Uterus (tissue), 3 donors: ENCODE measurements at regions not wholly inside any gene's neighbourhood (a gene's known extent, or its start where the extent isn't known, plus 50 kb on each side); places are given as distances from the start of the nearest gene placed in this dataset.

ENCODE experiments used
- DNase-seq, 2 donors: peaks; one replicate each; pipeline ENCODE4 v3.0.0-alpha.2; 2019 to 2020
- H3K27ac ChIP-seq, 2 donors: fragments of 200-600 bp; sonication (generic); 1 replicate in 1 of 2; 2 replicates in 1 of 2; pipeline ENCODE4 v1.5.1; 2016 to 2018
- H3K27me3 ChIP-seq, 2 donors: fragments of 200-600 bp; sonication (generic); one replicate each; pipeline ENCODE4 v1.5.1; 2018 to 2019; ENCODE audit warnings: control low read depth in 1 of 2
- H3K36me3 ChIP-seq, 2 donors: fragments of 200-600 bp; sonication (generic); one replicate each; pipeline ENCODE4 v1.5.1; 2019; ENCODE audit warnings: control low read depth in 1 of 2
- H3K4me1 ChIP-seq, 2 donors: fragments of 200-600 bp; sonication (generic); one replicate each; pipeline ENCODE4 v1.5.1; 2018 to 2019; ENCODE audit warnings: control low read depth in 1 of 2
- H3K4me3 ChIP-seq, 2 donors: fragments of 200-600 bp; sonication (generic); 1 replicate in 1 of 2; 2 replicates in 1 of 2; pipeline ENCODE4 v1.5.1; 2018 to 2019; ENCODE audit warnings: mild to moderate bottlenecking in 1 of 2
- H3K9me3 ChIP-seq, 2 donors: fragments of 200-600 bp; sonication (generic); one replicate each; pipeline ENCODE4 v1.5.1; 2019; ENCODE audit warnings: control low read depth in 1 of 2
- POLR2A ChIP-seq, 2 donors: fragments of 450-650 bp; IDR thresholded peaks; one replicate each; pipeline ENCODE4 v1.6.1; 2016; ENCODE audit warnings: antibody characterized with exemption in 2 of 2, mild to moderate bottlenecking in 1 of 2, moderate library complexity in 1 of 2
- intact Hi-C: fragments of 100-400 bp; cut with DNase I; formaldehyde crosslinking; loops from one replicate; pipeline ENCODE4 v1.15.1; 2023; ENCODE audit warnings: low total_unique reads
- TF ChIP-seq, protein P1 (sequence below), 4 experiments: fragments of 200-600 bp in 2 of 4; fragments of 450-650 bp in 2 of 4; sonication (generic) in 2 of 4; IDR thresholded peaks; one replicate each; pipeline ENCODE4 v1.5.1; 2016 to 2019; ENCODE audit warnings: antibody characterized with exemption in 4 of 4, mild to moderate bottlenecking in 2 of 4, moderate library complexity in 1 of 4
- donor health status: DM: yes; HTN: yes; CAD: no.

GRCh38 chr3:154971341-154971740, 108.8 kb upstream of the MME start:
- intact Hi-C loops, result no loop called here
- Histone ChIP-seq H3K9me3 (no peaks in the 10 kb centered on the region), H3K36me3 (no peaks in the 10 kb centered on the region), H3K4me1 (no peaks in the 10 kb centered on the region), H3K27me3 (no peaks in the 10 kb centered on the region), H3K4me3 (no peak overlapping the region), H3K27ac (no peak overlapping the region)
- DNase-seq, result no peak
- no peak for TF ChIP-seq POLR2A (IDR thresholded peaks at IDR 0.05)
- TF ChIP-seq, protein P1, sequence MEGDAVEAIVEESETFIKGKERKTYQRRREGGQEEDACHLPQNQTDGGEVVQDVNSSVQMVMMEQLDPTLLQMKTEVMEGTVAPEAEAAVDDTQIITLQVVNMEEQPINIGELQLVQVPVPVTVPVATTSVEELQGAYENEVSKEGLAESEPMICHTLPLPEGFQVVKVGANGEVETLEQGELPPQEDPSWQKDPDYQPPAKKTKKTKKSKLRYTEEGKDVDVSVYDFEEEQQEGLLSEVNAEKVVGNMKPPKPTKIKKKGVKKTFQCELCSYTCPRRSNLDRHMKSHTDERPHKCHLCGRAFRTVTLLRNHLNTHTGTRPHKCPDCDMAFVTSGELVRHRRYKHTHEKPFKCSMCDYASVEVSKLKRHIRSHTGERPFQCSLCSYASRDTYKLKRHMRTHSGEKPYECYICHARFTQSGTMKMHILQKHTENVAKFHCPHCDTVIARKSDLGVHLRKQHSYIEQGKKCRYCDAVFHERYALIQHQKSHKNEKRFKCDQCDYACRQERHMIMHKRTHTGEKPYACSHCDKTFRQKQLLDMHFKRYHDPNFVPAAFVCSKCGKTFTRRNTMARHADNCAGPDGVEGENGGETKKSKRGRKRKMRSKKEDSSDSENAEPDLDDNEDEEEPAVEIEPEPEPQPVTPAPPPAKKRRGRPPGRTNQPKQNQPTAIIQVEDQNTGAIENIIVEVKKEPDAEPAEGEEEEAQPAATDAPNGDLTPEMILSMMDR (IDR thresholded peaks at IDR 0.05), result no peak

DNA sequence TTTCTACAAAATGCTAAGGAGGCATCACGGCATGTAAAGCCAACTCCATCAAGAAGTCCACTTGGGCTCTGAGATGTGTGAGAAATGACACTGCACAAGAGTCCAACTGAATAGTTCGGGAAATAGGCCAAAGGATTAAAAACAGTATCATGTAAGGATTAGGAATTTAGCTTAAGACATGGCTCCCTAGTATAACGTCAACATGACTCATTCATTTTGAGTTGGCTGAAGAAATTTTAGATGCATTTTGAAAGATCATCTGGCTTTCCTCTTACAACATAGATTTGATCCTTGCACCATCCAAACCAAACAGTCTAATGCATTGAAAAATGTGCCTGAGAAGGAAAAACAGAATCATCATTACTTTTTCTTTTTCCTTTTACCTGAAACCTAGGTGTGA, 109.3 kb upstream of the MME start:
- H3K9me3 ChIP-seq, result no peaks in the 10 kb centered on the region
- no peaks in the 10 kb centered on the region for H3K4me1 ChIP-seq
- H3K36me3 ChIP-seq, result no peaks in the 10 kb centered on the region
- TF ChIP-seq, protein P1 (IDR thresholded peaks at IDR 0.05), result no peak
- no peak for TF ChIP-seq POLR2A (IDR thresholded peaks at IDR 0.05)
- intact Hi-C loops, result no loop called here
- no peak overlapping the region for H3K4me3 ChIP-seq
- no peak overlapping the region for H3K27ac ChIP-seq
- DNase-seq, result no peak
- H3K27me3 ChIP-seq, result no peaks in the 10 kb centered on the region

DNA sequence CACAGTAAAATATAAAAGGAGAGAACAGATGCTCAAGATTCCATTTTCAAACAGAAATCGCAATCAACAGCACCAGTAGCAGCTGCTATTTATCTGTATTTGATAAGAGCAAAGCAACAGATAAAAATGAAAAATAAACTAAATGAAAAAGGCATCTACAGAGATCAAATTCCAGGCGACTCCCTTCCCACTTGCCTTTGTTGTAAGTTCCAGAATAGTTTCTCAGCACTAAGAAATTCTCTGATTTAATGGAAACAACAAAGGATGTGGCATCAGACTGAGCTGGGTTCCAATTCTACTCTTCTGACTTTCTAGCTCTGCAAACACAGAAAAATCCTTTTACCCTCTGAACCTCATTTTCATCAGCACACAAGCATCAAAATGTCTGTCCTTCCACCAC, 110.8 kb upstream of the MME start:
- H3K27me3 ChIP-seq, result no peaks in the 10 kb centered on the region
- DNase-seq, result no peak
- H3K27ac ChIP-seq, result no peak overlapping the region
- H3K36me3 ChIP-seq, result no peaks in the 10 kb centered on the region
- no peak for TF ChIP-seq POLR2A (IDR thresholded peaks at IDR 0.05)
- TF ChIP-seq, protein P1 (IDR thresholded peaks at IDR 0.05), result no peak
- no peaks in the 10 kb centered on the region for H3K4me1 ChIP-seq
- intact Hi-C loops, result no loop called here
- no peak overlapping the region for H3K4me3 ChIP-seq
- no peaks in the 10 kb centered on the region for H3K9me3 ChIP-seq

DNA sequence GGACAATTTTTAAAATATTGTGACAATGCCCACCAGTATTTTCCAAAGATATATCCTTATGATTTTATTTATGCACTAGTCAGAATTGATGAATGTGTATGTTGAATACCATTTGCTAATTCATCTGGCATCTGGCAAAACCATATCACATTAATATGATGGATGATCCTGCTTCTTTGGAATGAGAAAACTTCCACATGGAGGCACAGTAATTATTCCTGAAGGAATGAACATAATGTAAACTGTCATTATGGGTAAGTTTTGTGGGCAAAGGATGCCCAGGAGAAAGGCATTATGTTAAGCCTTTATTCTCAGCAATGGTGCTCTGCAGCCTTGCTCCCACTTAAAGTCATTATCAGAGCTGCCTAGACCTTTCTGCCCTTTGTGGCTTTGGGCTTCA, 113.0 kb upstream of the MME start:
- Histone ChIP-seq H3K4me1 (no peaks in the 10 kb centered on the region), H3K36me3 (no peaks in the 10 kb centered on the region), H3K27me3 (no peaks in the 10 kb centered on the region), H3K9me3 (no peaks in the 10 kb centered on the region), H3K4me3 (no peak overlapping the region), H3K27ac (no peak overlapping the region)
- intact Hi-C loops, result no loop called here
- DNase-seq, result no peak
- TF ChIP-seq, protein P1 (IDR thresholded peaks at IDR 0.05), result no peak
- no peak for TF ChIP-seq POLR2A (IDR thresholded peaks at IDR 0.05)

- TF ChIP-seq, protein P1 (IDR thresholded peaks at IDR 0.05), result no peak
- no peak for TF ChIP-seq POLR2A (IDR thresholded peaks at IDR 0.05)
- H3K4me3 ChIP-seq, result no peak overlapping the region
- H3K9me3 ChIP-seq, result no peaks in the 10 kb centered on the region
- H3K27me3 ChIP-seq, result no peaks in the 10 kb centered on the region
- no peaks in the 10 kb centered on the region for H3K4me1 ChIP-seq
- DNase-seq, result no peak
- intact Hi-C loops, result no loop called here
- no peaks in the 10 kb centered on the region for H3K36me3 ChIP-seq
- H3K27ac ChIP-seq, result no peak overlapping the region
Measured at GRCh38 chr3:154956815-154957214, 123.3 kb upstream of the MME start.
